ENCODE measurements at regions not wholly inside any gene's neighbourhood (a gene's known extent, or its start where the extent isn't known, plus 50 kb on each side); places are given as distances from the start of the nearest gene placed in this dataset.

GRCh38 chr4:157854819-157855218 is 318.0 kb downstream of the GASK1B start:
- no peak for FAIRE-seq

DNA sequence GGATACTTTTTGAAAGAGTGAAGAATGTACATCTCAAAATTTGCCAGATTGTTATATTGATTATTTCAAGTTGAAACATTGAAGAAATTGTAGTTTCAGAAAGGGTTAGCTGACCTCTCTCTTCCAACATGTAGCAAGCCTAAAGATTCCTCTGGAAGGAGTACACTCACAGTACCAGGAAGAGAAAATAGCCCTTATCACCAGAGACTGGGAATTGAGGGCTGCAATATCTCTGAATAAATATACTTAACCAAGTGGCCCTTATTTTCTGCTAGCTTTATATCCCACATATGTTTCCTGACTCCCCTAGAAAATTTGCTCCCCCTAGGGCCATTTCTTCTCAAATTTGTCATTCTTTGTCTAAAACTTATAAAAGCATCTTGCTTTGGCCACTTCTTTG is 332.2 kb downstream of the GASK1B start:
- no peak for FAIRE-seq

DNA sequence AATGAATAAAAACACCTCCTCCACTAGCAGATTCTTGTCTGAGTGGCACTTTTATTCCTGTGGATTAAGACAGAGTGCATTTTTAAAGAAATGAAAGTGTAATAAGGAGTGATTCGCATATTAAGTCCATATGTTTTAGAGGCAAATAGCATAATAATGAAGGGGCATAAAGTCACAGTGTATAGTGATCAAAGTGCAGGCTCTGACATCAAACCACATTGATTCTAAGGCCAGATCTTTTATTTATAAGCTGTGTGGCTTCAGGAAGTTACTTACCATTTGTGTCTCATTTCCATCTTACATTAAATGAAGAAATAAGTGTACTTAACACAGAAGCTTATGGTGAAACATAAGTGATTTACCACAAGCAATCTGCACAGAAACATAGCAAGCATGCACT is 332.8 kb downstream of the GASK1B start:
- no peak for FAIRE-seq

DNA sequence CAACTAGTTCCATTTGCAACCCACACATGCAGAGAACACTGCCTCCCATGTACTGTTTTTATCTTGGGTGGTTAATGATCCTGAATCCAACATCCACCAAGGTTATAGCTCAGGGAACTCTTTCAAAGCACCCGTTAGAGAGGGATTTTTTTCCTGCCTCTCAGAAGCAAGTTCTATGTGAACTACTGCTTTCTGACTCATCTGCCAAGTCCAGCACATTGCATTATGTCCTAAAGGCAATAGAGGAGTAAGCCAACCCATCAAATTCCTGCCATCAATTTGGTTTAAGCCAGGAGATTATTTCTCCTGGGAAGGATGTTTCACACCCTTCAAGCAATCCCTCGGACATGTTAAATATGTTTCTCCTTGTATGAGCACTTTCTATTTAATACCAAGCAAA is 334.5 kb downstream of the GASK1B start:
- no peak for FAIRE-seq

- no peak for FAIRE-seq
Measured at GRCh38 chr4:157837071-157837703, 335.6 kb downstream of the GASK1B start.

GRCh38 chr4:157832596-157832995 is 340.2 kb downstream of the GASK1B start:
- no peak for FAIRE-seq

DNA sequence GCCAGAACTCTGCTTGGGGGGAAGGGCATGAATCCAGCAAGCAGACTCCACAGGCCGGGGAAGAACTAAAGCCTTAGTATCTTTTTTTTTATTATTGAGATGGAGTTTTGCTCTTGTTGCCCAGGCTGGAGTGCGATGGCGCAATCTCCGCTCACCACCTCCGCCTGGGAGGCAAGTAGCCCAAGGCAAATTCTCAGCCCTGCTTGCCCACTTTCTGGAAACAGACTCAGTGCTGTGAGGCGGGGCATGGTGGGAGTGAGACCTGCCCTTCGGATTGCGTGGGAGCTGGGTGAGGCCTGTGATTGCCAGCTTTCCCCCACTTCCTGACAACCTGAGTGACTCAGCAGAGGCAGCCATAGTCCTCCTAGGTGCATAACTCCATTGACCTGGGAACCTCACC is 348.8 kb downstream of the GASK1B start:
- FAIRE-seq = no peak

DNA sequence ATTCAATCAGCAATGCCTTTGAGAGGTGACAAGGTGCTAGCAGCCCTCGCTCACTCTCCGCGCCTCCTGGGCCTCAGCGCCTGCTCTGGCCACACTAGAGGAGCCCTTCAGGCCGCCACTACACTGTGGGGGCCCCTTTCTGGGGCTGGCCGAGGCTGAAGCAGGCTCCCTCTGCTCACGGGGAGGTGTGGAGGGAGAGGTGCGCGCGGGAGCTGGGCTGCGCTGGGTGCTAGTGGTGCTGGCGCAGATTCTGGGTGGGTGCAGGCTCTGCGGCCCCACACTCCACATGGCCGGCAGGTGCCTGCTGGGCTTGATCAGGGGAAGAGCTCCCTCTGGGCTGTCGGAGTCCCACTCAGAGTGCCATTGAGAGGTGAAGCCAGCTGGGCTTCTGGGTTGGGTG is 351.0 kb downstream of the GASK1B start:
- no peak for FAIRE-seq

GRCh38 chr4:157819693-157820464 is 352.9 kb downstream of the GASK1B start:
- no peak for FAIRE-seq

- no peak for FAIRE-seq
Measured at GRCh38 chr4:157818946-157819692, 353.7 kb downstream of the GASK1B start.

- no peak for FAIRE-seq
Measured at GRCh38 chr4:157810137-157810774, 362.6 kb downstream of the GASK1B start.

DNA sequence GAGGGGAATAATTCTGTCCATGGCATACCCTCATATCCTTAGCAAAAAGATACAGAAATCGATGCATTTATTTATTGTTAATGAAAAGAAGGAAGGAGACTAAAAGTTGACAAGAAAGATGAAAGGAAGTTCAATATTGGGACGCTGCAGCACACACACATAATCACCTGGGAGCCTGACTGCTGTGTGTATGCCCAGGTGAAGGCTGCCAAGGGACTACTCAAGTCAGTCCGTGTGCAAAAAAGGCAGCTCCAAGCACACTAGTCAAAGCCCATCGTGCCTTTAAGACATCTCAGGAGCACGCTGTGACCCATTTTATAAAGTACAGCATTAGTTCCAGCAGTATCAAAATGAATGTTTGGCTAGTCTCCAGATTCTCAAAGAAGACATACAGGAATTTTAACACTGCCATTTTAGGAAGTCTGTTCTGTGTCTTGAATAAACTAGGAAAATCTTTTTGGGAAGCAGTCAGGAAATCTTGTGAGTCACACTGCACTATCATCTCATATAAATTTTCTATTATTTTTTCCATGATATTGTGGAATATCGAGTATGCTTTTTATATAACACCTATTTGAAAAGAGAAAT is 363.9 kb downstream of the GASK1B start:
- no peak for FAIRE-seq

- no peak for FAIRE-seq
Measured at GRCh38 chr4:157806184-157806583, 366.6 kb downstream of the GASK1B start.

DNA sequence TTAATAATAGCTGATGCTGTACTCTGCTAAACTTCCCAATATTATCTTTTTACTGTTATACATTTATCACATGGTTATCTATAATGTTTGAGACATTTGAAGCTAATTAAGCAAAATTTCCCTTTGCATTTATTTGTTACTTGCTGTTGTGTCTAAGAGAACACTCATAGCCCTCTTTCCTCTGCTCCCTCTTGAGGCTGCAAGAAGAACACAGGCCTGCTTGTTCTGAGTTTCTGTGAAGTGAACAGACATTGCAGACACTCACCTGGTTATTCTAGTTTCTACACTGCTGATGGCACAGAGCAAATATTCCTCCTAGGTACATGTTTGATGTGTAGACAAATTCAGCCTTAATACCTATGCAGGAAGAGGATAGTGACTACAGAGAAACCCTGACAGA is 367.8 kb downstream of the GASK1B start:
- no peak for FAIRE-seq

DNA sequence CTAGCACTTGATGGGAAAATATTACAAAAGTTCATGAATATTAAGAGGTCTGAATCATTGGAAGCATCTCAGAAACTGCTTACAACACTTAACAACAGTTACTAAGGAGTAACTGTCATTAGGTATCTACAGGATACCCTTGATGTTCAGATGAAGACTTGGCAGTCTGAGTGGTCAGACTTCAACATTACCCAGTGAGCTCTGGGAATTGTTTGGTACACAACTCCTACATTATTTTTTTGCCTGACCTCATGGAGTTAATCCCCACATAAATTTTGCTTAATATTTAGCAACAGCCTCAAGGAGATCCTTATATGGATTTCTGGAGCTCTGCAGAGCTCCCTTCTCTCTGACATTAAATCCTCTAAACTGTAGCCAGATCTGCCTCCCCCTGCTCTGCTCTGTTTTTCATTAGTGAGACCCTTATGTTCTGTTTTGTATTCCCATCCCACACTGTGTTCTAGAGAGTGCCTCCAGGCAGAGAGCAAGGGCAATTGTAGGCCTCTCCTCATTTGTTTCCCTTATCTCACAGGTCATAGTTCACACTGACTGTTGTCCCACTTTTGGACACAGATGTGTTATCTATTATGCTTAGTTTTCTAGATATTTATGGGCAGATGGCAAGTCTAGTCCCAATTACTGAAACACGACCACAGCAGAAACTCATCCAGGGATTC is 368.8 kb downstream of the GASK1B start:
- peak; percentile 98 for FAIRE-seq

DNA sequence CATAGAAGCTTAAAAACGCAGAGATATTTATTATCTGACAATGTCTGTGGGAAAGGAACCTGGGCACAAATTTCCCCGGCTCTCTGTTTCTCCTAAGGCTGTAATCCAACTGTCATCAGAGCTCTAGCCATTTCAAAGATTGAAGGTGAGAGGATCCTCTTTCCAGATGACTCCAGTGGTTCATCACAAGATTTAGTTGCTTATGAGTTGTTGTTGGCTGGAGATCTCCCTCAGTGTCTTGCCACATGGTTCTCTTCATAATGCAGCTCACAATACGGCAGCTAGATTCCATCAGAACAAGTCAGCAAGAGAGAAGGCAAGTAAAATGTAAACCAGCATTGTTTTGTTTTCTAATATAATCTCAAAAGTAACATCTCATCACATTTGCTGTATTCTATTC is 369.4 kb downstream of the GASK1B start:
- FAIRE-seq = no peak

GRCh38 chr4:157795495-157795894 is 377.3 kb downstream of the GASK1B start:
- FAIRE-seq = no peak

DNA sequence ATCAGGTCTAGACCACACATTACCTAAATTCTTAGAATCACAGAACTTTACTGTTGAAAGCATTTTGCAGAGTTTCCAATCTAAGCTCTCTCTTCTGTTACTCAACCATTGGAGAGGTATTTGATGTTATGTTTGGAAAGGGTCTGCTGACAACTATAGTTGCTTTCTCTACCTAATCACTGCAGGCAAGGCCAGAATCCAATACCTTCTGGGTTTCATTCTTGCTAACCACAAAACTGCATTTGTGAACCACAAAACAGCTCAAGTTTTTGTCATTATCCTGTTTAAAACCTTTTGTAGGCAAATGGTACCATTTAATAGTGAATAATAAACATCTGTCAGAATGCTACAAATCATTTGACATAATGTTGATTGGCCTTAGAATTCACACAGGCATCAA is 380.1 kb downstream of the GASK1B start:
- FAIRE-seq = no peak

DNA sequence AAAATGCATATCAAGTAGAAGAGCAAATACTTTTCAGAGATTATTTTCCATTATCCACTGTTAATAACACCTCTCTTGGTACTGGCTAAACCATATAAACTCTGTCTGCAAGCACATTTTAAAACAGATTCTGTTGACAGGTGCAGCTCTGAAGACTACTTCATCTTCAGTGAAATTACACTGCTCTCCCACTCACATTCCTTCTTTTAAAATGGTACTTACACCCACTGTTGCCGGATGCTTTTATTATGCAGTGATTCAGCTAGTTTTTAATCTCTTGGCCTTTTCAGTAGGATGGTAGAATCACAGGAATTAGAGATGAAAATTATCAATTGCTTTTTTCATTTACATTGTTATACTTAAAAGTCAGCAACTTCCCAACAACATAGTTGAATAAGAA is 381.6 kb downstream of the GASK1B start:
- FAIRE-seq = no peak

DNA sequence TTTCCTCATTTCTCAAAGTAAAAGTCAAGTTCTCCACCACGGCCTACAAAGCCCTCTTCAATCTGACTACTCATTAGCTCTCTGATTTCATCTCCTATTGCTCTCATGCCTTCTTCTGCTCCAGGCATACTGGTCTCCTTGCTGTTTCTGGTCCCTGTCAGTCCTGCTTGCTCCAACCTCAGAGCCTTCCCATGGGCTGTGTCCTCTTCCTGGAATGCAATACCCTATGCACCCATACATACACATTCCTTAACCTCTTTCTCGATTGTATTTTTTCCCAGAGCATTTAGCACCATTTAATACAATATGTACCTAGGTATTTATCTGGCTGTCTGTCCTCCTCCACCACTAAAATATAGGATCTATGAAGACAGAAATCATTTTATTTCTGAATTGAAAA is 385.2 kb downstream of the GASK1B start:
- no peak for FAIRE-seq

DNA sequence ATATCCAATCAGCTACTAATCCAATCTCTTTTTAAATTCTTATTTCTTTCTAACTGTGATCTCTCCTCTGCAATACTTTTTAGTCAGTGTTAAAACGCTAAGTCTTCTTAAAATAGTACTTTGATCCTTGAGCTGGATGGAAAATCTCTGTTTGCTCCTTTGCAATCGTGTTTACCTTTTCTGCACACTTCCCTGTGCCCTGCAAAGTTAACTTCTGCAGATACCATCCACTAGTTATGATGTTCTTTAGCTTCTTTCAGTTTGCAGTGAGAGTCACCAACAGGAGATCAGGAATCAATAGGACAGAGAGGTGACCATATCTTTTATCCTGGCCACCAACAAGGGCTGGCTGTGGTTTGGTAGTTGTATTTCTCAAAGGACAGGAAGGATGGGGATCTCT is 391.5 kb downstream of the GASK1B start:
- no peak for FAIRE-seq

- FAIRE-seq = no peak
Measured at GRCh38 chr4:157779081-157779480, 393.7 kb downstream of the GASK1B start.
